ENCODE measurements at regions not wholly inside any gene's neighbourhood (a gene's known extent, or its start where the extent isn't known, plus 50 kb on each side); places are given as distances from the start of the nearest gene placed in this dataset.
"Not testable (repeated sequence)": the region's sequence is repeated elsewhere in the genome, so short reads cannot be mapped to it uniquely, and the experiment has no call there.

DNA sequence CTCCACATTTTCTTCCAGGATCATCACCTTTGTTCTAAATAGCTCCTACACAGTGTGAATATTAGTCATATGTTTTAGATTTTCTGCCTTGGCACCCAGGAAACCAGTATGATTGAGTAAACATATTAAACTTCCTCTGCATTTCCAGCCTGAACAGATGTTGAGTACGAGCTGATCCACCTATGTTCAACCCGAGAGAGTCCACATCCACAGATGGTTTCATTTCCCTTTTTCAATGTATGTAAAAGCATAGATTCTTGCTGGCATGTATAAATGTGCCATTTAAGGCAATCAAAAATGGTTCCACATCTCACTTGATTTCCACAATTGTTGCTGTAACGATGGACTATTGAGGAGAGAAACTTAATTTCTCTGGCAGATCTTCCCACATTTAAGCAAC is 74.2 kb downstream of the ZNF716 start:
- intact Hi-C loops (cut with micrococcal nuclease) = not testable (repeated sequence)

DNA sequence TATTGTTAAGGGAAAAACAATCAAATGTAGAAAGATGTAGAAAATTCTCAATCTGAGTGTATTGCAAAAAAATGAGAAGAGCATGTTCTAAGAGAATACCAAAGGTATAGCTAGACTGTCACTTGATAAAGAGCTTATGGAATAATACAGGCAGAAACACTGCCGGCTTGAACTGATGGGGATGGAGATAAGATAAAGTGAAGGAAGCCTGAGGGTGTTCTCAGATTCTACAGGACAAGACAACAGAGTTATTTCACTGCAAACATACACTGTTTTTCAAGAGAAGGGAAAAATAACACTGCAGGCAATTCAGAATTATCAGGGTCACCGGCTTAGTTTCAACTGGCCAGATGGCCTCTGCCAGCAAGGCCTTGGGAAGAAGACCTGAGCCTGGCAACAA is 80.0 kb downstream of the ZNF716 start:
- intact Hi-C loops (cut with micrococcal nuclease) = loop anchor here (2.0 kb wide), 1 partner anchor 19 kb away; no protein-coding TSS in a partner anchor

DNA sequence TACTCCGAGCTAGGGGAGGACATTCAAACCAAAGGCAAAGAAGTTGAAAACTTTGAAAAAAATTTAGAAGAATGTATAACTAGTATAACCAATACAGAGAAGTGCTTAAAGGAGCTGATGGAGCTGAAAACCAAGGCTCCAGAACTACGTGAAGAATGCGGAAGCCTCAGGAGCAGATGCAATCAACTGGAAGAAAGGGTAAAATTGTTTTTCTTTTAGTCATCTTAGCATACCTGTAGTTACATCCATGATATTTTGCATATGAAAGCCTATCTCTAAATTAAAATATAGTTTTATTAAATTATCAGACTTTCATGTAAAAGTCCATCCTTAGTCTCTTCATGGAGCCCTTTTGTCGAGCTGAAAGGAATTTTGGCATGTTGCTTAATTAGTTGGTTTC is 90.7 kb downstream of the ZNF716 start:
- intact Hi-C loops (cut with micrococcal nuclease) = not testable (repeated sequence)

DNA sequence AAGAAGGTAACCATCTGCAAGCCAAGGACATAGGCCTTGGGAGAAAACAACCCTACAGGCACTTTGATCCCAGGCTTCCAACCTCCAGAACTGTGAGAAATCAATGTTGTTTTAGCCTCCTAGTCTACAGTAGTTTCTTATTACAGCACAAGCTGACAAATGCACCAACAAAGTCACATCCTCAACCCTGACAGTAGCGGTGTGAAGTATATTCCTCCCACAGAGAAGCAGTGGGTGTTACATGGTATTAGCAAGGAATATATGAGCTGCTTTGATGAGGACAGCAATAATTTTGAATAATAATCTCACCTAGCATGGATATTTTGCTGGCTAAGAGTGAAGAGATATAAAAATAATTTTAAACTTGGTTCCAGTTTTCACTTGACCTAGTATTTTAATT is 92.4 kb downstream of the ZNF716 start:
- intact Hi-C loops (cut with micrococcal nuclease) = not testable (repeated sequence)

DNA sequence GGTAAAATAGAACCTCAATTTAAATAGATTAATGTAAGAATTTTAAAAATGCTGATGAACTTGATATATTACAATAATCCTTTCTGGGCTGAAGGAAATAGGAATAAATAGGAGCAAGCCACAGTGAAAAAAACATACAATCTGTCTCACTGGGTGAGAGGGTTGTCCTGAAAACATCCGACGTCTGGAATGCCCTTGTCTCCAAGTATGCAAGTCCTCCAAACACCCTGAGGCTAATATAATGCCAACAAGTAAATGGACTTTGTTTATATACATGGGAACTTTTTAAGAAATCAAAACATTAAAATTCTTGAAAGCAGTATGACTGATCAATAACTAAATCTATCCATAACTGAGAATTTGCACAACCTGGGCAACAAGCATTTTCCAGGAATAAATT is 97.4 kb downstream of the ZNF716 start:
- intact Hi-C loops (cut with micrococcal nuclease) = not testable (repeated sequence)

DNA sequence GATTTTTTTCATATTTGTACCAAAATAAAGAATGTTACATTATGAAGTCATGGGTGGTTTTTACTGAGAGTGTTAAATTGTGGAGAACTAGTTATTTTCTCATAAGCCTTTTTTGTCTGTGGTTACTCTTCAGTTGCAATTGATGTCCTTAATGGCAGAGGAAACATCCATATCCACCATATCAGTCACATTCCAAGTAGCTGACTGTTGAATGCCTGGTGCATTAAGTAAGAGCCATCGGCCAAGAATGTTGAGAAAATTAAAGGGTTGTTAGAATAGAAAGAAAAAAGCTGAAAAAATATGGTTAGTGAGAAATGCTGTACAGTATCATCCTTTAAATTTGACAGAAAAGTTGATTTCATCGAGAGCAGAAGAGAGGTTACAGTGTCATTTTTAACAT is 100.0 kb downstream of the ZNF716 start:
- intact Hi-C loops (cut with micrococcal nuclease) = not testable (repeated sequence)

DNA sequence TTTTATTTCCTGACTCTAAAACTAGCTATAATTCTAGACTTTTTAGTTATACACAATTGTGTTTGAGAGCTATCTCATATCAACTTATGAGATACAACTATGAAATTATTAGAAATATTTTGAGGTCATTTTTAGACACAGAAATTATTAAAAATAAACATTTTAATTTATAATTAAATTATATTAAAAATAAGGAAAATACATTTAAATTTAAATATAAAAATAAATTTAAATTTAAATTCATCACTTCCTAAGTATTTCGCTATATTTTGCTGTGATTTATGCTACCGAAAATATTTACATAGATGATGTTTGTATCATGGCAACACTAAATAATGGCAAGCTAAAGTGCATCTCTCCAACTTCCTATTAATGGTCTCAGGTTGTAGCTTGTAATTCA is 105.7 kb downstream of the ZNF716 start:
- intact Hi-C loops (cut with micrococcal nuclease) = not testable (repeated sequence)

DNA sequence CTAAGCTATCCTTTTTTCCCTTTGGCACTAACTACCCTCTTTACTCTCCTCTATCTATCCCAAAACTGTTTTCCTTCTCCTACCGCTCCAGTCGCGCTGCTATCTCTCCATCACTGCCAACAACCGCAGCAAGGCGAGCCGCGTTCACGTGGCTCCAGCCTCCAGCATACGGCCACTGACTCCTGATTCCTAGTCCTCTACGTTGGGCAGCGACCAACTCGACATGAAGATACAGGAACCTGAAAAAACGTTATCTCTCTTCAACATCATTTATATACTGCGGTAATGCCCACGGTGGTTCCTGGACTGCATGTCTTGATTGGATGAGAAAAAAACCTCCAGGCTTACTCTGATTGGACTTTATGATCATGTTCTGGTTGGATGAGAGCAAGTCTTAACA is 129.5 kb downstream of the ZNF716 start:
- intact Hi-C loops (cut with micrococcal nuclease) = no loop called here

All from T-helper 1 cell treated with Interleukin-12 subunit alpha and Interleukin-12 subunit beta and Interleukin-4 antibody, amounts not matched to agents 30 ng/mL and 1 ng/mL, for 36 hours (primary cell).